BJ (cell line): ENCODE measurements at regions not wholly inside any gene's neighbourhood (a gene's known extent, or its start where the extent isn't known, plus 50 kb on each side); places are given as distances from the start of the nearest gene placed in this dataset.

Experiments
- CTCF ChIA-PET: fragments of 350-600 bp; formaldehyde crosslinking; extraction: SDS; loops from one replicate; lab custom pipeline; 2021; ENCODE audit warnings: antibody characterized with exemption, inconsistent platforms; lab: Yijun Ruan, JAX
- POLR2A ChIA-PET: fragments of 300-600 bp; sonication (Branson Sonifier 250); formaldehyde crosslinking; extraction: SDS; loops from one replicate; lab custom pipeline; 2021; ENCODE audit warnings: antibody characterized with exemption; lab: Charles Lee
- DNase-seq: peaks from one replicate; pipeline ENCODE4 v3.0.0-alpha.2; 2011; ENCODE audit warnings: low read depth
- H3K27me3 ChIP-seq: 2 replicates; pipeline ENCODE4 v1.6.0; 2011; ENCODE audit warnings: low read length; ENCODE audit not compliant: control insufficient read depth, insufficient read depth
- H3K36me3 ChIP-seq: 2 replicates; pipeline ENCODE4 v1.5.1; 2011; ENCODE audit warnings: low read length; ENCODE audit not compliant: control insufficient read depth, insufficient read depth
- H3K4me3 ChIP-seq: 2 replicates; pipeline ENCODE4 v1.5.1; 2011; ENCODE audit warnings: low read depth, mild to moderate bottlenecking, control low read depth, low read length
- CTCF ChIP-seq: IDR thresholded peaks from 2 replicates; pipeline ENCODE4 v1.5.1; 2011; ENCODE audit warnings: low read depth, mild to moderate bottlenecking, control low read depth, inconsistent platforms, low read length, moderate library complexity; ENCODE audit not compliant: insufficient read depth

- no peaks in the 10 kb centered on the region for H3K27me3 ChIP-seq
- POLR2A ChIA-PET: no interaction called here
- CTCF ChIA-PET: no interaction called here
- no peak for TF ChIP-seq CTCF
- no peak for DNase-seq
- H3K36me3 ChIP-seq: no peaks in the 10 kb centered on the region
- no peak overlapping the region for H3K4me3 ChIP-seq
These were observed 123.1 kb downstream of the ATXN3L start for GRCh38 chrX:13196782-13197181.

- CTCF ChIA-PET: no interaction called here
- DNase-seq: no peak
- Histone ChIP-seq H3K4me3 (no peak overlapping the region), H3K27me3 (no peaks in the 10 kb centered on the region), H3K36me3 (no peaks in the 10 kb centered on the region)
- no peak for TF ChIP-seq CTCF
- POLR2A ChIA-PET: no interaction called here
These were observed 124.5 kb downstream of the ATXN3L start for GRCh38 chrX:13195340-13195739.

GRCh38 chrX:13194291-13195103 lies 125.4 kb downstream of the ATXN3L start:
- POLR2A ChIA-PET: interaction anchor here (0.5 kb wide), 1 partner anchor 9 kb away, joined by 3 read pairs; no protein-coding TSS in a partner anchor
- no peak overlapping the region for H3K4me3 ChIP-seq
- TF ChIP-seq CTCF: no peak
- H3K27me3 ChIP-seq: no peaks in the 10 kb centered on the region
- no peak for DNase-seq
- H3K36me3 ChIP-seq: no peaks in the 10 kb centered on the region
- CTCF ChIA-PET: no interaction called here

GRCh38 chrX:13190051-13190450 lies 129.8 kb downstream of the ATXN3L start:
- ChIA-PET CTCF (no interaction called here), POLR2A (no interaction called here)
- no peak for DNase-seq
- Histone ChIP-seq H3K36me3 (no peaks in the 10 kb centered on the region), H3K27me3 (no peaks in the 10 kb centered on the region), H3K4me3 (no peak overlapping the region)
- TF ChIP-seq CTCF: no peak

- DNase-seq: no peak
- POLR2A ChIA-PET: no interaction called here
- H3K36me3 ChIP-seq: no peaks in the 10 kb centered on the region
- no peaks in the 10 kb centered on the region for H3K27me3 ChIP-seq
- H3K4me3 ChIP-seq: no peak overlapping the region
- TF ChIP-seq CTCF: no peak
- CTCF ChIA-PET: no interaction called here
These were observed 130.5 kb downstream of the ATXN3L start for GRCh38 chrX:13189380-13189779.
